Embryonic facial prominence (tissue), 1 donor: ENCODE measurements at regions not wholly inside any gene's neighbourhood (a gene's known extent, or its start where the extent isn't known, plus 50 kb on each side); places are given as distances from the start of the nearest gene placed in this dataset.

Experiments
- DNase-seq: peaks from one replicate; pipeline ENCODE4 v3.0.0-alpha.2; 2016; ENCODE audit errors: extremely low spot score

DNA sequence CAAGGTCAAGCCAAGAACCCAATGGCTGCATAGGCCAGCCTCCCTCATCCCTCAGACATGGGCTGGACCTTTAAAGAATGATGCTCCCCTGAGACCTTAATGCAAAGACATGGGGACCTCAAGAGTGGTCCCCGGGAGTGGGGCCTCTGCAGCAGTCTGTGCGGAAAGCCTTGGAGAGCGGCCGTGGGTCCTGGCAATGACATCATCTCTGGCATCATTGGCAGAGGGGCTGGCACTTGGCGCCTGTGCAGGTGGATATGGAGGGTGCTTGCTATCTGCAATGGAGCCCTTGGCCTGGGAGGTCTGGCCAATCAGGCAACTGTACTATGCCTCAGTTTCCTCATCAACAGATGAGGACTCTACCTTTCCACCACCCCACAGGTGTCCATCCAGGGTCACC is 365.5 kb upstream of the MKI67 start:
- DNase-seq = no peak

DNA sequence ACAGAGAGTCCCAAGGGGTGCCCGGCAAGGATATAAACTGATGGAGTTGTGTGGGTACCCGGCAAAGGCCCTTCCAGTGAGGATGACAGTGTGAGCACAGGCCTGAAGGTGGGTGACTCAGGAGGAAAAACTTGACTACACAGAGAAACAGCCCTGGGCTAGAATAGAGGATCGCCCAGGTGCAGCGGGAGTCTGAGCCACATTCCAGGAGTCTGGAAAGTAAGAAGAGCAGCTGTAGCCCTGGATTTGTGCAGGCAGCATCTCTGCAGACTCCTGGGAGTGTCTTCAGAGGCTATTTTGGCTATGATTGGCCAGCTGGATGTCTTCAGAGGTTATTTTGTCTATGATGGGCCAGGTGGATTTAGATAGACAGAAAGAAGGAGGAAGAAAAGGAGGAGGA is 367.6 kb upstream of the MKI67 start:
- no peak for DNase-seq

DNA sequence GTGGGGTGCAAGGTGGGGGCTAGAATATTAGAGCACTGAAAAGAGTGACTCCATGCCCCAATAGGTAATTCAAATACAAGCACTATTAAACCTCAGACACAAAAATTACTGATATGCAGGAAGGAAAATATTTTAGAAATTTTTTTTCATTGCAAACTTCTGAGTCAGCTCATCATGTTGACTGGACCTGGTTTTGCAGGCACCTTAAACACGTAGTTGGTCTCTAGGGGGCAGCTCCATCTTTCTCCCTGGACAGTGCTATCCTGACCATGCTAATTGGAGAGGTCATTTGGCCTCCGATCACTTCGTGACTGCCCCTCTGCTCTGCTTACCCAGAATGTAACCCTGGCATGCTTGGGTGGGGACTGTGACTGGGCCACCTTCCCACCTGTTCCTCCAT is 368.4 kb upstream of the MKI67 start:
- DNase-seq = no peak

DNA sequence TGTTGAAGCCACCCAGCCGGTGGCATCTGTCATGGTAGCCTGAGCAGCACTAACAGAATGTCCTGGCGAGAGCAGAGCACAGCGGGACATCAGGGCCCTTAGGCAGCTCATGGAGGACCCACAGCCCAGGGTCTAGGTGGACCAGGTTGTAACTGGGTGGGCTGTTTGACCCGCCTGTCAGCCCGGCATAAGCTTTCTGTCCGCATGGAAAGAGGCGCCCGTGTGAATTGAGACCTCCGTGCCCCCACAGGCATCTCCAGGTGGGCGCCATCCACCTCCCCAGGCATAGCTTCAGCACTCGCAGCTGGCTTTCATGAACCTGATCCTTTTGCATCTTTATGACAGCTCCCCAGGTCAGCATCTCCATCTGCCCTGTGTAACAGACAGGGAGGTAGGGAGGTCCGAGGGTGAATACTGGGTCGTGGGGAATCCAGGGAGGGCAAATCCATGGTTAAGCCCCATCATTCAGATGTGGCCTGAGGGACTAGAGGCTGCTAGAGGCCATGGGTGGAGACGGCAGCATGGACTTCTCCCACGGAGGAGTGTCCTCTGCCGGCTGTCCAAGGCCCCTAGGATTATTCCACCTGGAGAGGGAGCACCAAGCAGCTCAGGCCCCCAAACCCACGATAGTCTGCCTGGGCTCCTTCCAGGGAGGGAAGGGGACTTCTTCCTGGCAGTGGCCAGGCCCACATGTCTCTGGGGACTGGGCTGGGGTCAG is 371.6 kb upstream of the MKI67 start:
- DNase-seq = no peak

DNA sequence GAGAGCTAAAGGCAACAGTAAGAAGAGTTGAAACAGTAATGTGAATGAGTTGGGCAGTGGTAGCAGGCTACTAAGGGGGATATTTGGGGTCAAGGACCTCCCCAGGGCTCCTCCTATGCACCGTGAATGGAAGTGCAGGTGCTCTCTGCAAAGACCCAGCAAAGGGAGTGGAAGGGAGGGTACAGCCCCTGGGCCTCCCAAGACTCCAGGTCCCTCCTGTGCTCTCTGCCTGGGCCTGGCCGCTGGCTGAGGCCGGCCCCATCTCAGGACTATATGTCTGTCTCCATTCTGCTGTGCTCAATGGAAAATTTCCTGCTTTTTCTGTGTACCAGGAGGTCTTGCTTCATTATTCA is 372.1 kb upstream of the MKI67 start:
- DNase-seq = no peak

DNA sequence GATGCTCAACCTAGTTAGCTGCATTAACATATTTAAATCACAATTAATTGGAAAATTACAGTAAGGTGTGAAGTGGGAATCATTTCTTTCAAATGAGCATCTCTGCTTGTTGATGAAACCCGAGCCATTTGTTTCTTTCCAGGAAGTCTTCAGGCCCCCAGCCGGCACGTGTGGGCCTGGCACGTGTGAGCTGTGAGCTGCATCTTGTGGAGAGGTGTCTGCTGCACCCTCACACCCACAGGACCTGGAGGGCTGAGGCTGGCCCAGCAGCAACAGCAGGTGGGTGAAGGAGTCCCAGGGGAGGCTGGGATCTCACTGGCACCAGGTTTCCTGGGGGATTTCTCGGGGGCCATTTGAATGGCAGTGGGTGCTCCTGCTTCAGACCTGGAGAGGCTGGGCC is 372.5 kb upstream of the MKI67 start:
- no peak for DNase-seq

DNA sequence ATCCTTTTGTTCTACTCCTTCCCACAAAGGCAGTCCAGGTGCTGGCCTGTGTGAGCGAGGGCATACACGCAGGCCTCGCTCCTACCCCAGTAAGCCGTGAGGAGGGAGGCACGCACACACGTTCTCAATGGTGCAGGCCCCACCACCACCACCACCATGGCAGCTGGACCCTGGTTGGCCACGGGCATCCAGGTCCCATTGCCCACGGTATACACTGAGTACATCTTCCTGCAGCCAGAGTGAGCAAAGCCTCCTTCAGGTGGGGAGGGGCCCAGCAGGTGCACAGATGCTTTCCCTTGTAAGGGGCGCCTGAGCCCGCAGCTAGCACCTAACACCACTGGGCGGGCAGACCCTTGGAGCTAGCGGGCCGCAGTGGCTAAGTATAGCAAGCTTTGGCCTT is 373.3 kb upstream of the MKI67 start:
- no peak for DNase-seq

DNA sequence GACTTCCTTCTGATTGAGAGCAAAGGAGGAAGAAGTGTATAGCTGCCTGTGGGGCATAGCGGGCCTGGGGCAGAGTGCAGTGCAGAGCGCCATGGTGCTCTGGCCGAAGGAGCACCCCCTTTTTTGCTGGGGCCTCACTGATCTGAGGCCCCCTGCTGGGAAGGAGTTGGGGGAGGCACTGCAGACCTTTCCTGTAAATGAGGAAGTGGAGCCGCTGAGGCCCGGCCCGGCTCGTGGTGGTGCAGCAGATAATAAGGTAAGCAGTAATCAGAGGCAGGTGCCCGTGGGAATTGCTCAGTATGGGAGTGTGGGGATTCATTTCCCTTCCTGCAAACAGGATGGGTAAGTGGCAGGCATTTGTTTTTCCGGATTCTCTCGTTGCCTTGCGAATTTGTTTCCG is 373.7 kb upstream of the MKI67 start:
- DNase-seq = no peak

DNA sequence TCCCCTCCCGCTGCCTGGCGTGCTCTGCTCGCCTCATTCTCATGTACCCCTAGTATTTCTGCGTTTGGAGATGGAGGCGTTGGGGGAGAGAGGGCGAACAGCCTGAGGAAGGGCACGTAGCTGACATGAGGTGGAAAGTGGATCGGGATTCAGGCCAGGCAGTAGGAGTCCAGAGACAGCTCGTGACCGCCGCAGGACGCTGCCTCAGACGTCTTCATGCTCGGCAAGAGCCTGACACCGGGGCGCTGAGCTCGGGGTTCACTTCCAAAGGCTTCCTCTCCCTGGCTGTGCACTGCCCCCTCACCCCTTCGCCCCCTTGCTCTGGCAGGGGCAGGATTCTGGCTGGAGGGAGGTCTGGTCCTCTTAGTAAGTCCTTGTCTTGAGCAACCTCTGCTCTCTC is 374.4 kb upstream of the MKI67 start:
- no peak for DNase-seq

DNA sequence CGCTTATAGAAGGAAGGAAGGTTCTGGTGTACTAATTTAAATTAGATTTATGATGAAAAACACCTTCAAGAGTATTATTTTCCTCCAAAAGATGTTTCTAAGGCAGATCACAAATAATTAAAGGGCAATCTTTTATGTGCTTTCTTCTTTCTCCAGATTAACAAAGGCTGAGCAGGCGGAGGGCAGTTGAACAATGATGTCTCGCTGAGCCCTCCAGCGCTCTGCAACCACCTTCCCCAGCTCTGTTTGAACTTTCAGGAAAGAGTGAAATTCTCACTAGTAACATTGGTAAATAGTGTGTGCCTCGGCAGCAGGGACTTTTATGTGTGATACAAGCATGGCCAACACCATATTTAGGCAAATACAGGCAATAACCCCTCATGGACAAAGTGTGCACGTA is 379.1 kb upstream of the MKI67 start:
- DNase-seq = no peak

DNA sequence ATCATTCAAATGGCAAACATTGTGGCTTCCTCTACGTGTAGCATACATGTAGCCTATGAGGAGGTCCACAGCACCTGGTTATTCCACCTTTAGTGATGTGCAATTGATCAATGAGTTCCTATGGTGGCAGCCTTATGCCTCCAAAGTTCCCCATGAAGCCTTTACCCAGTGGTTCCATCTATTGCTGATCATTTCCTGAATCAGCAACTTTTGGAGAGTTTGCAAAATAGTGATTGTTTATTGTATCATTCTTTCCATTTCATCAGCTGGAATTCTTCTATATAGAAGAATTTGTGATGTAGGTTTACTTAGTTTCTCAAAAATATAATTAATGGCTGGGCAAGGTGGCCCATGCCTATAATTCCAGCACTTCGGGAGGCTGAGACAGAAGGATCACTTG is 380.2 kb upstream of the MKI67 start:
- DNase-seq = no peak

DNA sequence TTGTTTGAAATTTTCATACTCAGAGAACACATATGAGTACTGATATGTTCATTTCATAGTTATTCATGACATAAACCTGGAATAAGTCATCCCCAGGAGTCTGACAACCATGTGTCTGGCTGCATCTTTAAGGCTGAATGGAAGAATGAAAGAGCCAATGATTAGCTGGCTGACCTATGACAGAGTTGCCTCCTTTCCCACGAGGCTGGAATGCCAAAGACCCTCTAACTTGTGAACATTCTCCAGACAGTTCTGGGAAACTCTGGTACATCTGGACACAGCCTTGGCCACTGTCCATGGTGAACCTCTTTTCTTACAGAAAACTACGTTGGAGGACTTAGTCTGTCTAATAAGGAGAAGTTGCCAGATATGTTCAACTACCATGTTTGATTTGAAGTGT is 380.8 kb upstream of the MKI67 start:
- DNase-seq = no peak

DNA sequence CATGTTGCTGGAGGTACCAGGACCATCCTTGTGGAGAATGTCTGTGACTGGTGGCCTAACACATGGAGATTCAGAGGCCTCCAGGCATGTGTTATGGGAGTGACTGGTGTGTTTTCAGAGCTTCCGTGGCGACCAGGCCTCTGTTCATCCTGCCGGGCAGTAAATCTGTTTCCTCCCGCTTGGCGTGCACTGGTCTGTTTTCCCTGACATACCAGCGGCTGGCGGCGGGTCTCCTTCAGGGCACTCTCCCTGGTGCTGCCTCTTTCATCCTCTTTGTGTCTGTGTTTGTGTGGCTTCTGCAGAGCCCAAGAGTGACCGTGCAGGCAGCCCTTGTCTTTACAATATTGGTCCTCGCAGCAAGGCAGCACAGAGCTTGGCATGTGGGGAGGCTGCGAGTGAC is 385.1 kb upstream of the MKI67 start:
- DNase-seq = no peak

DNA sequence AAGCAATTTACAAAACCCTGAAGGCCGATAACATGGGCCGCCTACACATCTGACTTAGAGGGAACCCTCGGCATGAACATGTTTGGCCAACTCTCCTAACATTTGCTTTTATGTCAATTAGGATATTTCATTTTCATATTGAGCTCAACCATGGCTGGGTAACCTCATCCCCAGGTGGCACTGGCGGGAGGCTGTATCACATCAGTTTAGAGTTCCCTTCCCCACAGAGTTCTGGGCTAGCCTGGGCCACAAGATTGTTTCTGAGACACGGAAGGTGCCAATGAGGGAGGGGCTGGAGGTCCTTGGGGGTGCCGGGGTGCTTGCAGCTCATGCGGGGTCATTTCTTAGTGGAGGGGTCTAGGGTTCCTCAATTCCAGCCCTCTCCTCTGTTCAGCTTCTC is 386.5 kb upstream of the MKI67 start:
- DNase-seq = no peak

DNA sequence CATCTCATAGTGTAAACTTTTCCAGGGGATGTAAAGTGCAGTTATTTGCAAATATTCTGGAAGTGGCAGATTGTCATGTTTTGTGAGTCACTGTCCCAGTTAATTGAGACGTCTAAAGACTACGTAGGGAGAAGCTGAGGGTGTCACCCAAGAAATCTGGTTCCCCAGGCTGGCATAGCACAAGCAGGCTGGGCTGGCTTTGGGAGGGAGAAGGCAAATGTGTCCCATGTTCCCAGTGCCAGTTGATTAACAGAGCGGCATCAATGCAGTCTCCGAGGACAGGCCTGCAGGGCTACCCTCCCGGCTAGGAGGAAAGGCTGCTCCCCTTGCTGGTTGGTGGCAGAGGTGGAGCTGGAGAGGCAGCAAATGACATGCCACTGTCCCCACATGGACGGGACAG is 388.3 kb upstream of the MKI67 start:
- no peak for DNase-seq

DNA sequence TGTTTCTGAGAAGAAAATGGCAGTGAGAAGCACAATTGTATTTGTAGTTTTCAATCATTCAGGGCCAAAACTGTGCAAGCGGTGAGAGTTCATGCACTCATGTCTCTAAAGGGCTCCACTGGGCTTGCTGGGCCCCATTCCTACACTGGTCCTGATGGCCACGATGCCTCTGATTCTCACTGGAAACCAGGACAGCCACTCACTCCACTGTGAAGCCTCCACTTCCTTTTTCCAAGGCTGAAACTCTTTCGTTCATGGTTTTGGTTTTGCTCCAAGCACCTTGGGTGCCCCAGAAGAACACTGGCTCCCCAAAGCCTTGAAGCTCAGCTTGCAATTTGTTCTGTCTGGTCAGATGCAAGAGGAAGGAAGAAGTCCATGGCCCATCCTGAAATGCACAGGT is 390.0 kb upstream of the MKI67 start:
- no peak for DNase-seq

DNA sequence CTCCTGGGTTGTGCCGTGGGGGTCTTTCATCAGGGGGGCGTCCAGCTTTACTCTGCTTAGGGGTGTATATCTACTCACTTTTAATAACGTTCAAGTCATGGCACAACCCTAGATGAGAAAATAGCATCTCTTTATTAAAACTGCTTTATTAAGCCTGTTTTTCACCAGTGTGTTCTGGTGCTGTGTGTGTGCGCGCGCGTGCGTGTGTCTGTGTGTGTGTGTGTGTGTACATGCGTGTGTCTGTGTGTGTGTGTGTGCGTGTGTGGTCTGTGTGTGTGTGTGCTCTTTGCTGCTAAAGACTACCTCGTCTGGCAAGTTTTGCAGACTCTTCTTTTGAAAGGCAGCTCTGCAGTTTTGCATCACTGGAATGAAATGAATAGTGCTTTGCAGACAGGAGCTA is 390.9 kb upstream of the MKI67 start:
- DNase-seq = no peak

DNA sequence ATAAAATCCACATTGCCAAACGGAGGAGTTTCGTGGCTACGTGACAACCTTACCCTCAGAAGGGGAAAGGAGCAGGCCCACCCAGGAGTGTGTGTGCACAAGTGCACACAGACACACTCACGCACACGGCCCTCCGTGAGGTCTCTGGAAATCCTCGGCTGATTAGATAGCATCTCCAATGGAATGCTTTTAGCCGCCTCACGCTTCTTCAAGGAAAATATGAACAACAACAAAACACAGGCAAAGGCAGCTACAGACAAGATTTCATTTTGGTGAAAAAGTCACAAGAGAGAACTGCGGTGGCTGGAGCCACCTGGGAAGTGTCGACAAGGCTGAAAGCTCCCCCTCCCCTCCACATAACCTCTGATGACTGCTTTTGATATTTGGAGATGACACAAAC is 391.8 kb upstream of the MKI67 start:
- DNase-seq = no peak

DNA sequence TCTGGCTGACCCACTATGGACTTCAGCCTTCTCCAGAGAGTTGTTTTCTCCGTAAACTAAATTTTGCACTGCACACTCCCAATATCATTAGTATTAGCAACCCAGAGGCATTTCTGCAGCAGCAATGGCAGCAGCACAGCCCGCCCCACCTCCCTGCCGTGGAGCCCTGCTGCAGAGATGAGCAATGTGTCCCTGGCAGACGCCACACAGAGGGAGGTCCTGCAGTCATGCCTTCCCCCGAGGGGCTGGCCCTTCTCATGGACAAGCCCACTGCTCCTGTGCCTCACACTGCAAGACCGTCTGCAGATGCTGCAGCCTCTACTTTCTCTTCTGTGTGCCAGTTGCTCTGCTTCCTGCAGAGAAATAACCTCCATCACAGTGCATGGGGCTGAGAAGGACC is 393.4 kb upstream of the MKI67 start:
- DNase-seq = no peak

DNA sequence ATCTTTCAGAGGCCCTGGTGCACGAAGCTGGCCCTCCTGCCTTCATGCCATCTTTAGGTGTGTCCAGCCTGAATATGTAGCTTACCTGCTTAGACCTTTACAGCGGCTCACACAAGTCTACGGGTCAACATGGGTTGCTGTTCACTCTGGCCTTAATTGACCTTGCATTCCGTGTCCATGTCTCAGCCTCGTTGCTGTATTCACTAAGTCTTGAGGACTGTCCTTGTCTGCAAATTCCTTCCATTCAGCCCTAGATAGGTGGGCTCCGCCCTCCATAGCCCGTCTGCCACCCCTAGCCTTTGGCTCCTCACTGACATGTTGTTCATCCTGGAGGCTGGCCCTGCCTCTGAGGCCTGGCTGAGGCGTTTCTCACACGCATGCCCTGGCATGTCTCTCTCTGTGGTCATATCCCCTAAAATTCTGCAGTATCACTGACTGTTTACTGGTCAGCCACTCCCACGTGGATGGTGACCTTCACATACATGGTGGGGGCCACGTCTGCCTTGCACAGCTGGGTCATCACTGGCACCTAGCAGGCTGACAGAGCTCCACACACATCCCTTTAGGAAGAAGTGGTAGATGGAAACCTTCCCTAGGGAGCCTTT is 394.1 kb upstream of the MKI67 start:
- DNase-seq = no peak

DNA sequence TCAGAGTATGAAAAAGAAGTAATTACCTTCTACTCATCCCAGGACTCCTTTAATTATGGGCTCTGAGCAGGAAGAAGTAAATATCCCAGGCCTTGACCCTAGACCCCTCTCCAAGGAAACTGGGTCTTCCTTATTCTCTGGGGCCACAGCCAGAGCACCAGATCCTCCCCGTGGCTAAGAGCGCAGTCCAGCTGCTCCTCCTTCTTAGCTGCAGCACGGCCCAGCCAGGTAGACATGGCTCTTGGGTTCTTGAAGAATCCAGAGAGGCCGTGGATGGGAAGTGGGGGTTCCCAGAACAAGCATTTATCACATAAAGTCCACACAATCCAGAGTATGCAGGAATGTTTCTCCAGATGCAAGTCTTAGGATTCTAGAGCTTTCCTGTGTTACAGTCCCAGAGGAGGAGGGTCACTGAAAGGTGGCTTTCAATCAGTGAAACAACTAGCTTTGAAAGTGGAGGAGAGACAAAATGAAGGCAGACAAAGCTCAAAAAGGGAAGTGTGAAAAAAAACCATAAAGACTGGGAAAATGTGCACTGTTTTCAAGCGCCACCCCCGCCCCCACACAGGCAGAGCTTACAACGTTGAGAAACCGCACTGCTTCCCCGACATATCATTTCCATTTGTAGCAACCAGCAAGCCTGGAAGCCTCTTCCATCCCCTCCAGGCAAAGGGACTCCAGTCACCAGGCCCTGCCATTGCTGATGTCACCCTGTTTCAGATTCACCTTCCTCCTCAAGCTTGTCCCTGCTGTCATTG is 396.5 kb upstream of the MKI67 start:
- DNase-seq = no peak

DNA sequence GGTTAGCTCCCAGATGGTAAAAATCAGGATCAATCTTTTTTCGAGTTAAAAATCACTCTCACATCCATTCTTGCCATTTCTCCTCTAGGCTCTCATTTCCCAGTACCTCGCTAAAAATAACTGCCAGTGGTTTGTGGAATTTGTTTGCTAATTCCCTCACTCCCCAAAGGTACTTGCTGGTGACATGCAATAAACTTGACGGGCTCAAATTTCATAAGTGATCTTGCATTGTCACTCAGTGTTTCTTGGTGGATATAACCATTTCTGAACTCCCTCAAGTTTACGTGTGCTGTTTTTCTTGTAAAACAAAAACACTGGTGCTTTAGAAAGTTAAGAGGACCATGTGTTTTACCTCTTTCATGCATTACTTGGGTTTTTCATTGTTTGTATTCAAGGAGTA is 399.2 kb upstream of the MKI67 start:
- no peak for DNase-seq

DNA sequence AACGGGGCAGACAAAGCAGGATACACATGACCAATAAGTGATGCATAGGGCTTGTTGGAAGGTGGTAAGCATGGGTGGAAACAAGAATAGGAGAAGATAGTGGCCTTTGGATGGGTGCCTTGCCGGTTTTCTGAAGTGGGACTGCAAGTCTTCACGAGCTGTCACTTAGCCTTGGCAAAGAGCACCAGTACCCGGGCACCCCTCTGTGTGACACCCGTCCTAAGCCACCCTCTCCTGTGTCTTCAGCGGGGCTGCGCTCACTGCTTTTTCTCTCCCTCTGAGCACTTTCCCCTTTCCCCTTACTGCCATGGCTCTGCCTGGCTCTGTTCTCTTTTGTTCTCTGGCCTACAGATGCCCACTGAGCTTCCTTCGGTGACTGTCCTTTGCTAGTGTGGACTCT is 399.7 kb upstream of the MKI67 start:
- no peak for DNase-seq
